22Rv1 (cell line): ENCODE measurements at regions not wholly inside any gene's neighbourhood (a gene's known extent, or its start where the extent isn't known, plus 50 kb on each side); places are given as distances from the start of the nearest gene placed in this dataset.

ENCODE experiments used
- H3K27ac ChIP-seq: fragments of 450-650 bp; 2 replicates; pipeline ENCODE4 v1.5.1; 2017
- CTCF ChIP-seq: fragments of 450-650 bp; IDR thresholded peaks from 2 replicates; pipeline ENCODE4 v1.5.1; 2017; ENCODE audit warnings: mild to moderate bottlenecking
- ZFX ChIP-seq: fragments of 450-650 bp; IDR thresholded peaks from 2 replicates; pipeline ENCODE4 v1.6.1; 2017; ENCODE audit warnings: antibody characterized with exemption, borderline replicate concordance

- H3K27ac ChIP-seq = no peak overlapping the region
- TF ChIP-seq CTCF (no peak), ZFX (no peak)
These were observed 51.8 kb upstream of the DTNBP1 start for GRCh38 chr6:15714658-15715057.

- TF ChIP-seq CTCF (no peak), ZFX (no peak)
- no peak overlapping the region for H3K27ac ChIP-seq
These were observed 50.5 kb upstream of the DTNBP1 start for GRCh38 chr6:15713325-15713724.

DNA sequence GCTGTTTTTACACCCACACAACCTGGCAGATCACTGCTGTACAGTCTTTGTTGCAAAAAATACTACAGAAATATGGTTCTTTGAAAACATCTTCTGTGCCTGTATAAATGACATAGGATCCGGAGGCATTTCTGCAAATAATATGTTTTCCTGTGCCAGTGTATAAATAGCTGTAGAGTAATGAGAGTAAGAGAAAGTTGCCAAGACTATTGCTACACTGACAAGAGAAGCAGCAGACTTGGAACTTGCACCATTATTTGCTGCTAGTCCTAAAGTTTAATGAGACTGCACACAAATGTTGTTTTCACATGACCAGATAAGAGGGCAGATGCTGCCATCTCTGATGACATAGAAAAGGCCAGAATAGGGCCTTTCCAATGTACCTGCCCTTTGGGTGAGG, 50.0 kb upstream of the DTNBP1 start:
- TF ChIP-seq CTCF (no peak), ZFX (no peak)
- H3K27ac ChIP-seq = no peak overlapping the region
